ENCODE measurements at regions not wholly inside any gene's neighbourhood (a gene's known extent, or its start where the extent isn't known, plus 50 kb on each side); places are given as distances from the start of the nearest gene placed in this dataset.

DNA sequence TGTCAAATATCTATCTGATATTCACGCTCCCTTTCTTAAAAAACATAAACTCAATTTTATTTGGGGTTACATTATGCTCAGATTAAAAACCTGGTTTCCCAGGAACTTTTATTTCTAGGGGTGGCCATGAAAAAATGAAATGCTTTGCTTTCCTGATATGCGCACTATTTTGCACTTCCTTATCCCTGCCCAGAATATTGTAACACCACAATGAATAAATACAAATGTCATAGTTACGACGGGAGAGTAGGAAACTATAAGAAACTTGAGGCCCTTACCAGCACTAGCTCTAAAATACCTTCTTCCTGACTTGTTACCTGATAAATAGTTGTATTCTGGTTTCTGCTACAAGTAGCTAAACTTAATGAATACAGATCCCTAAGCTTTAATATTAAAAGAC is 475.6 kb upstream of the CWC22 start:
- TF ChIP-seq GATA3 (IDR thresholded peaks at IDR 0.05; ENCODE audit: low read depth, low read length) (no peak), GATA2 (IDR thresholded peaks at IDR 0.05; ENCODE audit: low read depth, low read length) (no peak)
